SJCRH30 (cell line): ENCODE measurements at regions not wholly inside any gene's neighbourhood (a gene's known extent, or its start where the extent isn't known, plus 50 kb on each side); places are given as distances from the start of the nearest gene placed in this dataset.

ENCODE experiments used
- DNase-seq, 2 experiments: peaks; one replicate each; pipeline ENCODE4 v3.0.0-alpha.2; 2015 to 2020
- H3K27ac ChIP-seq: fragments of 250-450 bp; sonication (Bioruptor Pico); 2 replicates; pipeline ENCODE4 v1.5.1; 2020; ENCODE audit warnings: mild to moderate bottlenecking, moderate library complexity
- H3K27me3 ChIP-seq: fragments of 250-450 bp; sonication (Bioruptor Pico); 2 replicates; pipeline ENCODE4 v1.5.1; 2020; ENCODE audit warnings: mild to moderate bottlenecking, moderate library complexity
- H3K36me3 ChIP-seq: fragments of 250-450 bp; sonication (Bioruptor Pico); 2 replicates; pipeline ENCODE4 v1.5.1; 2020; ENCODE audit warnings: mild to moderate bottlenecking, moderate library complexity
- H3K4me1 ChIP-seq: fragments of 250-450 bp; sonication (Bioruptor Pico); 2 replicates; pipeline ENCODE4 v1.5.1; 2020; ENCODE audit warnings: mild to moderate bottlenecking, moderate library complexity
- H3K4me3 ChIP-seq: fragments of 250-450 bp; sonication (Bioruptor Pico); 2 replicates; pipeline ENCODE4 v1.5.1; 2020; ENCODE audit warnings: mild to moderate bottlenecking, moderate library complexity
- H3K9me3 ChIP-seq: fragments of 250-450 bp; sonication (Bioruptor Pico); replicated peaks from 2 replicates; pipeline ENCODE4 v1.5.1; 2020; ENCODE audit warnings: mild to moderate bottlenecking, moderate library complexity

GRCh38 chr1:82348487-82348886 is 547.8 kb downstream of the ADGRL2 start:
- H3K36me3 ChIP-seq, result no peaks in the 10 kb centered on the region
- no peak overlapping the region for H3K4me3 ChIP-seq
- H3K27me3 ChIP-seq, result no peaks in the 10 kb centered on the region
- no peak overlapping the region for H3K27ac ChIP-seq
- no peak for DNase-seq
- no peaks in the 10 kb centered on the region for H3K9me3 ChIP-seq
- H3K4me1 ChIP-seq, result no peaks in the 10 kb centered on the region

- Histone ChIP-seq H3K9me3 (no peaks in the 10 kb centered on the region), H3K4me1 (no peaks in the 10 kb centered on the region), H3K36me3 (no peaks in the 10 kb centered on the region), H3K4me3 (no peak overlapping the region), H3K27ac (no peak overlapping the region), H3K27me3 (no peaks in the 10 kb centered on the region)
- no peak for DNase-seq
Measured at GRCh38 chr1:82346141-82346540, 545.4 kb downstream of the ADGRL2 start.

- Histone ChIP-seq H3K9me3 (no peaks in the 10 kb centered on the region), H3K4me3 (no peak overlapping the region), H3K27ac (no peak overlapping the region), H3K27me3 (no peaks in the 10 kb centered on the region), H3K36me3 (no peaks in the 10 kb centered on the region), H3K4me1 (no peaks in the 10 kb centered on the region)
- DNase-seq, result no peak
Measured at GRCh38 chr1:82343381-82343780, 542.6 kb downstream of the ADGRL2 start.

- no peak overlapping the region for H3K27ac ChIP-seq
- H3K4me1 ChIP-seq, result peaks cover 6% of the 10 kb centered on the region; the same call in 1 of the 2 replicates
- no peaks in the 10 kb centered on the region for H3K27me3 ChIP-seq
- no peaks in the 10 kb centered on the region for H3K36me3 ChIP-seq
- H3K4me3 ChIP-seq, result no peak overlapping the region
- DNase-seq, result no peak
- no peaks in the 10 kb centered on the region for H3K9me3 ChIP-seq
Measured at GRCh38 chr1:82337635-82338034, 536.9 kb downstream of the ADGRL2 start.

- Histone ChIP-seq H3K4me1 (no peaks in the 10 kb centered on the region), H3K36me3 (no peaks in the 10 kb centered on the region), H3K27me3 (no peaks in the 10 kb centered on the region), H3K27ac (no peak overlapping the region), H3K9me3 (no peaks in the 10 kb centered on the region), H3K4me3 (no peak overlapping the region)
- DNase-seq, result no peak
Measured at GRCh38 chr1:82330330-82330729, 529.6 kb downstream of the ADGRL2 start.

- no peaks in the 10 kb centered on the region for H3K4me1 ChIP-seq
- no peak overlapping the region for H3K4me3 ChIP-seq
- no peak for DNase-seq
- H3K9me3 ChIP-seq, result no peaks in the 10 kb centered on the region
- no peak overlapping the region for H3K27ac ChIP-seq
- no peaks in the 10 kb centered on the region for H3K27me3 ChIP-seq
- no peaks in the 10 kb centered on the region for H3K36me3 ChIP-seq
Measured at GRCh38 chr1:82329226-82329625, 528.5 kb downstream of the ADGRL2 start.

GRCh38 chr1:82323144-82323841 is 522.6 kb downstream of the ADGRL2 start:
- H3K27me3 ChIP-seq, result no peaks in the 10 kb centered on the region
- DNase-seq, result no peak
- no peak overlapping the region for H3K27ac ChIP-seq
- no peaks in the 10 kb centered on the region for H3K4me1 ChIP-seq
- H3K4me3 ChIP-seq, result no peak overlapping the region
- no peaks in the 10 kb centered on the region for H3K9me3 ChIP-seq
- no peaks in the 10 kb centered on the region for H3K36me3 ChIP-seq

GRCh38 chr1:82321794-82322193 is 521.1 kb downstream of the ADGRL2 start:
- Histone ChIP-seq H3K4me1 (no peaks in the 10 kb centered on the region), H3K4me3 (no peak overlapping the region), H3K36me3 (no peaks in the 10 kb centered on the region), H3K9me3 (no peaks in the 10 kb centered on the region), H3K27me3 (no peaks in the 10 kb centered on the region), H3K27ac (no peak overlapping the region)
- no peak for DNase-seq

GRCh38 chr1:82319546-82319945 is 518.8 kb downstream of the ADGRL2 start:
- no peaks in the 10 kb centered on the region for H3K9me3 ChIP-seq
- no peak overlapping the region for H3K27ac ChIP-seq
- H3K4me3 ChIP-seq, result no peak overlapping the region
- H3K27me3 ChIP-seq, result no peaks in the 10 kb centered on the region
- H3K36me3 ChIP-seq, result no peaks in the 10 kb centered on the region
- H3K4me1 ChIP-seq, result no peaks in the 10 kb centered on the region
- DNase-seq, result no peak

- no peaks in the 10 kb centered on the region for H3K36me3 ChIP-seq
- H3K4me3 ChIP-seq, result no peak overlapping the region
- no peaks in the 10 kb centered on the region for H3K4me1 ChIP-seq
- H3K27me3 ChIP-seq, result no peaks in the 10 kb centered on the region
- no peak for DNase-seq
- no peak overlapping the region for H3K27ac ChIP-seq
- H3K9me3 ChIP-seq, result no peaks in the 10 kb centered on the region
Measured at GRCh38 chr1:82318921-82319320, 518.2 kb downstream of the ADGRL2 start.

- H3K4me1 ChIP-seq, result no peaks in the 10 kb centered on the region
- no peak overlapping the region for H3K27ac ChIP-seq
- no peaks in the 10 kb centered on the region for H3K27me3 ChIP-seq
- no peaks in the 10 kb centered on the region for H3K36me3 ChIP-seq
- H3K9me3 ChIP-seq, result no peaks in the 10 kb centered on the region
- no peak for DNase-seq
- no peak overlapping the region for H3K4me3 ChIP-seq
Measured at GRCh38 chr1:82318265-82318664, 517.5 kb downstream of the ADGRL2 start.

GRCh38 chr1:82317671-82318070 is 516.9 kb downstream of the ADGRL2 start:
- Histone ChIP-seq H3K4me1 (no peaks in the 10 kb centered on the region), H3K9me3 (no peaks in the 10 kb centered on the region), H3K36me3 (no peaks in the 10 kb centered on the region), H3K4me3 (no peak overlapping the region), H3K27ac (no peak overlapping the region), H3K27me3 (no peaks in the 10 kb centered on the region)
- no peak for DNase-seq

GRCh38 chr1:82299656-82300055 is 498.9 kb downstream of the ADGRL2 start:
- Histone ChIP-seq H3K27me3 (no peaks in the 10 kb centered on the region), H3K4me3 (no peak overlapping the region), H3K27ac (no peak overlapping the region), H3K36me3 (no peaks in the 10 kb centered on the region), H3K9me3 (no peaks in the 10 kb centered on the region), H3K4me1 (no peaks in the 10 kb centered on the region)
- no peak for DNase-seq

- H3K4me3 ChIP-seq, result no peak overlapping the region
- H3K36me3 ChIP-seq, result no peaks in the 10 kb centered on the region
- DNase-seq, result no peak
- no peaks in the 10 kb centered on the region for H3K9me3 ChIP-seq
- H3K27ac ChIP-seq, result no peak overlapping the region
- no peaks in the 10 kb centered on the region for H3K4me1 ChIP-seq
- no peaks in the 10 kb centered on the region for H3K27me3 ChIP-seq
Measured at GRCh38 chr1:82299056-82299455, 498.3 kb downstream of the ADGRL2 start.

GRCh38 chr1:82297139-82297896 is 496.6 kb downstream of the ADGRL2 start:
- no peaks in the 10 kb centered on the region for H3K4me1 ChIP-seq
- no peak overlapping the region for H3K27ac ChIP-seq
- no peaks in the 10 kb centered on the region for H3K36me3 ChIP-seq
- H3K4me3 ChIP-seq, result no peak overlapping the region
- H3K9me3 ChIP-seq, result no peaks in the 10 kb centered on the region
- H3K27me3 ChIP-seq, result no peaks in the 10 kb centered on the region
- no peak for DNase-seq

- Histone ChIP-seq H3K9me3 (no peaks in the 10 kb centered on the region), H3K36me3 (no peaks in the 10 kb centered on the region), H3K4me3 (no peak overlapping the region), H3K27me3 (no peaks in the 10 kb centered on the region), H3K4me1 (no peaks in the 10 kb centered on the region), H3K27ac (no peak overlapping the region)
- DNase-seq, result no peak
Measured at GRCh38 chr1:82287556-82287955, 486.8 kb downstream of the ADGRL2 start.
